HL-60 (cell line): ENCODE measurements at regions not wholly inside any gene's neighbourhood (a gene's known extent, or its start where the extent isn't known, plus 50 kb on each side); places are given as distances from the start of the nearest gene placed in this dataset.

ENCODE experiments used
- POLR2AphosphoS5 ChIP-seq: IDR thresholded peaks from 2 replicates; pipeline ENCODE4 v1.6.1; 2012; ENCODE audit warnings: low read depth
- SPI1 ChIP-seq: IDR thresholded peaks from 2 replicates; pipeline ENCODE4 v1.6.1; 2012; ENCODE audit warnings: low read depth, mild to moderate bottlenecking, borderline replicate concordance
- TF ChIP-seq, protein P1 (sequence below): IDR thresholded peaks from one replicate; pipeline ENCODE4 v1.5.1; 2011; ENCODE audit warnings: low read length, control low read depth, inconsistent platforms; ENCODE audit not compliant: insufficient read depth

DNA sequence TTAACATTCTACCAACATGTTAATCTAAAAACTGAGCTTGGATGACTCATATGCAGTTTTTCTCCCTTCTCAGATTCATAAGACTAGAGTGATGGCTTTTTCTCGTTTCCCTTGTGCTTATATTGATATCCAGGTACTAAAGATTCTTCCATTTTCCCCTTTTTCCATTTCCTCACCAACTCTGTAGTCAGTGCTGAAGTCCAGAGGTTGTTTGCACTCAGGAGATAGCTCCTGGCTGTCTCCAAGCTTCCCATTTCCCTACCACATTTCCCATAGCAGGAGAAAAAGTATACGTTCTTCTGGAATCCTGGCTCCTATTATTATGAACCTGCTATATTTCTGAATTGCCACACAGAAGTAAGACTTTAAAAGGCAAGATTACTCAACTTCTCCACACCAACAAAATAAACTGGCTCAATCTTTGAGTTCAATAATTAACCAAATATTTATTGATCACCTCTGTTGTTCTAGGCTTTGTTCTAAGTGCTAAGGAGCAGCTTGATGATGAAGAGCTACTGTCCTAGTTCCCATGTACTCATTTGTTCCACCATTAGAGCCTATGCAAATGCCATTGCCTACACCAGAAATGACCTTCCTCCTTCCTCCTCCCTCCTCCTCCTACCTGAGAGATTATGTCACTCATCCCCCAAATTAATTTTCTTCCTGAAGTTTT lies 454.4 kb upstream of the RPS6KA3 start:
- TF ChIP-seq, protein P1, sequence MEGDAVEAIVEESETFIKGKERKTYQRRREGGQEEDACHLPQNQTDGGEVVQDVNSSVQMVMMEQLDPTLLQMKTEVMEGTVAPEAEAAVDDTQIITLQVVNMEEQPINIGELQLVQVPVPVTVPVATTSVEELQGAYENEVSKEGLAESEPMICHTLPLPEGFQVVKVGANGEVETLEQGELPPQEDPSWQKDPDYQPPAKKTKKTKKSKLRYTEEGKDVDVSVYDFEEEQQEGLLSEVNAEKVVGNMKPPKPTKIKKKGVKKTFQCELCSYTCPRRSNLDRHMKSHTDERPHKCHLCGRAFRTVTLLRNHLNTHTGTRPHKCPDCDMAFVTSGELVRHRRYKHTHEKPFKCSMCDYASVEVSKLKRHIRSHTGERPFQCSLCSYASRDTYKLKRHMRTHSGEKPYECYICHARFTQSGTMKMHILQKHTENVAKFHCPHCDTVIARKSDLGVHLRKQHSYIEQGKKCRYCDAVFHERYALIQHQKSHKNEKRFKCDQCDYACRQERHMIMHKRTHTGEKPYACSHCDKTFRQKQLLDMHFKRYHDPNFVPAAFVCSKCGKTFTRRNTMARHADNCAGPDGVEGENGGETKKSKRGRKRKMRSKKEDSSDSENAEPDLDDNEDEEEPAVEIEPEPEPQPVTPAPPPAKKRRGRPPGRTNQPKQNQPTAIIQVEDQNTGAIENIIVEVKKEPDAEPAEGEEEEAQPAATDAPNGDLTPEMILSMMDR, result no peak
- no peak for TF ChIP-seq POLR2AphosphoS5
- no peak for TF ChIP-seq SPI1
